ENCODE measurements at regions not wholly inside any gene's neighbourhood (a gene's known extent, or its start where the extent isn't known, plus 50 kb on each side); places are given as distances from the start of the nearest gene placed in this dataset.

GRCh38 chrX:9339603-9340491, 125.0 kb upstream of the TBL1X start:
- DNase-seq (ENCODE audit: low spot score in 2 of 2) (no peak), FAIRE-seq (no peak)

GRCh38 chrX:9340598-9341290, 124.1 kb upstream of the TBL1X start:
- FAIRE-seq, result no peak
- no peak for DNase-seq (ENCODE audit: low spot score in 2 of 2)

DNA sequence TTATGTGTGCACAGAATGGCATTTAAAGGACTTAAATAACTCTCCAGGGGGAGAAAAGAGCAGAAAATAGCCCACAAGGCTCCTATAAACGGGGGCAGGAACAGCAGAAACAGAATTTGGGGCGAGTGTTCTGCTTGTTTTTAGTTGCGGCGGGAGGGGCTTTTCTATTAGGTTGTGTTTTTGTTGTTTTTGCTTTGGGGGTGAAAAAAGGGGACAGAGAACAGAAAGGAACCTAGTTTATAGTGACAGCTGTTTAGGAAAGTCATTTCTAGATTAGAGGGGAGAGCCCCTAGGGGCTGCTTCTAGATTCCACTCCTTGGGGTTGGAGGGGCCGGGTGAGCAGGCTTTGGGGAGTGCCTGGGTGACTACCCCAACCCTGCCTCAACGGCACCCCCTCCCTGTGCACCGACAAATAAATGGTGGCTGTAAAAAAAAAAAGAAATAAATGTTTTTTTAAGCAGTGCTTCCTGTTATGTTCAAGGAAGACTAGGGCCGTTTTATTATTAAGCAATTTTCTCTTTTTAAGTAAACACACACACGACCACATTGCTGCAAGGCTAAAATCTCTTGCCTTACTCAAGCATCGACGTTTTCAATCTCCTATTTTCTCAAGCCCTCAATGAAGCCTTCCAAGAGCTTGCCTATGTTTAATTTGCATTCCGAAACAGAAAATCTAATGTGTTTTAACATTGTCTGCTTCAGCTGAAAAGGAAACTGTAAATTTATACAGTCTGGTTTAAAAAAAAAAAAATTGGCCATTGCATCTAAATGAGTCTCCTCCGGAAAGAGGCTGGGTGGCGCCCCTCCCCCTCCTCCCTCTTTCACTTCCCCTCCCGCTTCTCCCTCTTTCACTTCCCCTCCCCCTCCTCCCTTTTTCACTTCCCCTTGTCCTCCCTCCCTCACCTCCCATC, 123.3 kb upstream of the TBL1X start:
- FAIRE-seq (no peak), DNase-seq (ENCODE audit: low spot score in 2 of 2) (no peak)

- FAIRE-seq (no peak), DNase-seq (ENCODE audit: low spot score in 2 of 2) (peak; percentile 76 to 85)
These were observed 122.3 kb upstream of the TBL1X start for GRCh38 chrX:9342561-9343051.

GRCh38 chrX:9343971-9344370, 120.9 kb upstream of the TBL1X start:
- DNase-seq (ENCODE audit: low spot score in 2 of 2) (no peak), FAIRE-seq (no peak)

DNA sequence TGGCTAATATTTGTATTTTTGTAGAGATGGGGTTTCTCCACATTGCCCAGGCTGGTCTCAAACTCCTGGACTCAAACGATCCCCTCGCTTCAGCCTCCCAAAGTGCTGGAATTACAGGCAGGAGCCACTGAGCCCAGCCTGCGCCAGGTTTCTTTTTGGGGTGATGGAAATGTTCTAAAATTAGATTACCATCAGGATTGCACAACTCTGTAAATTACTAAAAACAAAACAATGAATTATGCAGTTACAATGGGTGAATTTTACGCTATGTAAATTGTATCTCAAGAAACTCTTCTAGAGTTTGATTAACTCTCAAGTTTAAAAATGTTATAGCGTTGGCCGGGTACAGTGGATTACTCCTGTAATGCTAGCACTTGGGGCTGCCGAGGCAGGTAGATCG, 118.9 kb upstream of the TBL1X start:
- no peak for DNase-seq (ENCODE audit: low spot score in 2 of 2)
- no peak for FAIRE-seq

DNA sequence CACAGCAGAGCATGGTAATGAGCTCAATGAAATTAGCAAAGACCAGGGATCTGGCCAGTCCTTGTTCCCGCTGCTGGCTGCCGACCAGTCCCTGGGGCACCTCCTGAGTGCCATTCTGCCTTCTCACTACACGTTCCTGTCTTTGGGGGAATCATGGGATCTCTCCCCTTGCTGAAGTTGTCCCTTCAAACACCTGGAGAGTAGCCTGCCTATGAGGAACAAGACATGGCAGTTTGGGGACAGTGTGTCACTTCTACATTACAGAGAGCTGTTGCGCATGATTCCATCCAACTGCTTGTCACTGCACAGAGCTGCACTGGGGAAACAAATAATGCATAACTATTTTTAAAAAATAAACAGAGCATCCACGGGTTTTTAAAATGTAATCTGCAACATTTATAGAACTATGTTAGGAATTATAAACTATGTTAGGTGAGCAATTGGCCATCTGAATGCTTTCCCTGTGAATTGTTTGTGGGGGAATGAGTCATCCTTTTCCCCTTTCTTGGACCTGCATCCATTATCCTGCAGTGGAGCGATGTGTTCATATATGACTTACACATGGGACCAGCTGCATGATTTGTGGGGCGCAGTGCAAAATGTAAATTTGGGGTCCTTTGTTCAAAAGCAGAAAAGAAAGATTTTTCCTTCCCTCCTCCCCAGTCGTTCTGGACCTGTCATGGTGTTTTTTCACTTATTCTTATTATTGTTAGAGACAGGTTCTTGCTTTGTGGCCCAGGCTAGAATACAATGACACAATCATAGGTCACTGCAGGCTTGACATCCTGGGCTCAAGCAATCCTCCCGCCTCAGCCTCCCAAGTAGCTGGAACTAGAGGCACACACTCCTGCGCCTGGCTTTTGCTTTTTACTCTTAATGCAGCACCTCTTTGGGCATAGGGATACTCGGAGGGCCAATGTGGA, 115.0 kb upstream of the TBL1X start:
- no peak for DNase-seq (ENCODE audit: low spot score in 2 of 2)
- no peak for FAIRE-seq

DNA sequence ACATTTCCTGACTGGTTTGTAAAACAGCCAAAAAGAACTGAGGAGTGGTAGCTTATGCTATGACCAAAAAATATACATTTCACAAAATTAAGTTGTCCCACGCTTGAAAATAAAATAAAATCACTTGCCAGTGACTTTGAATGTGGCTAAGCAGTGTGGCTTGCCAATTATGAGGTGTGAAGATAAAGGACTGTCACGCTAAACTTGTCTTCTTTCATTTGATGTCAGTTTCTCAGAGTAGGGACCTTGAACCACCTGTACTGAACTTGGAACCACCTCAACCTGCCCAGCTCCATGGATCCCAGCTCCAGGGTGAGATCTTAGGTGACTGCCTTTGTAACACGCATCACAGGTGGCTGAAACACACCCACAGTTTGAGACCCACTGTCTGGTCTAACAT, 113.7 kb upstream of the TBL1X start:
- FAIRE-seq (no peak), DNase-seq (ENCODE audit: low spot score in 2 of 2) (no peak)

- FAIRE-seq (no peak), DNase-seq (ENCODE audit: low spot score in 2 of 2) (no peak)
These were observed 112.6 kb upstream of the TBL1X start for GRCh38 chrX:9352243-9352642.

GRCh38 chrX:9352694-9353411, 112.0 kb upstream of the TBL1X start:
- DNase-seq (ENCODE audit: low spot score in 2 of 2), result no peak
- no peak for FAIRE-seq

- no peak for DNase-seq (ENCODE audit: low spot score in 2 of 2)
- FAIRE-seq, result no peak
These were observed 109.9 kb upstream of the TBL1X start for GRCh38 chrX:9354918-9355317.

GRCh38 chrX:9355739-9356138, 109.1 kb upstream of the TBL1X start:
- FAIRE-seq, result no peak
- DNase-seq (ENCODE audit: low spot score in 2 of 2), result no peak

GRCh38 chrX:9356846-9357245, 108.0 kb upstream of the TBL1X start:
- no peak for FAIRE-seq
- DNase-seq (ENCODE audit: low spot score in 2 of 2), result no peak

DNA sequence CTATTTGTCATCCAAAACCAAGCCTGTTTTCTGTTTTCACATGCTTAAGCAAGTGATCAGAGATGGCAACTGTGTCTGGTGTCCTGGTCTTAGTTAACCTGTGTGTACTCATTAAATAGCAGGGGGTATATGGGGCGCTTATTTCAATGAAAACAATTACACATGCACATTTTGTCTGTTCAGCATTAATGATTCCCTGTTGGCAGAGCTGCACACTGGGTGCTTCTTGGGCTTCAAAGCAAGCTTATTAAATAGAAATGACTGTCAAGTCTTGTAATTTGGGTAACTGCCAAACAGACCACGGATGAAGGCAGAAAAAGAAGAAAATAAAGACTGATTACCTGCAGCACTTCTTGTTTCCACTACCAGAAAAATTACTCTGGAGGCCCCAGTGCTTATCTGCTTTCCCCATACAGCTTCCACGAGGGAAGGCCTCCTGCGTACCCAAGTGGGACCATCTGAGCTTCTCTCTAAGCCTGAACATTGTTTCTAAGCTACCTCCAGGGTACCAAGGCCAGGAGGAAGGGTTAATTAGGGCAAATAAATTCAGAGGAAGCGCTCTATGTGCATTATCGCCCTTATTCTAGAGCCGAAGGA, 107.2 kb upstream of the TBL1X start:
- FAIRE-seq (no peak), DNase-seq (ENCODE audit: low spot score in 2 of 2) (no peak)

GRCh38 chrX:9362363-9362928, 102.4 kb upstream of the TBL1X start:
- FAIRE-seq (no peak), DNase-seq (ENCODE audit: low spot score in 2 of 2) (no peak)

DNA sequence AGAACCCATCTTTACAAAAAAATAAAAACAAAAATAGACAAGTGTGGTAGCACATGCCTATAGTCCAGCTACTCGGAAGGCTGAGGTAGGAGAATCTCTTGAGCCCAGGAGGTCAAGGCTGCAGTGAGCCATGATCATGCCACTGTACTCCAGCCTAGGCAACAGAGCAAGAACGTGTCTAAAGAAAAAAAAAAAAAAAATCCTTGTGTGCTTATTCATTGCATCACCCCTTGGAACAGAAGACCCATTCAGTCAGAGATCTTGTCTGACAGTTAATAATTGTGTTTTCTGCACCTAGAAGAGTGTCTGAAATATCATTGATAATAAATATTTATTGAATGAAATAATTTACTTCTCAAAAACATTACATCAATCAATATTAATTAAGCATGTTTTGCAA, 97.4 kb upstream of the TBL1X start:
- no peak for FAIRE-seq
- no peak for DNase-seq (ENCODE audit: low spot score in 2 of 2)

- no peak for DNase-seq (ENCODE audit: low spot score in 2 of 2)
- no peak for FAIRE-seq
These were observed 96.6 kb upstream of the TBL1X start for GRCh38 chrX:9368262-9368661.

DNA sequence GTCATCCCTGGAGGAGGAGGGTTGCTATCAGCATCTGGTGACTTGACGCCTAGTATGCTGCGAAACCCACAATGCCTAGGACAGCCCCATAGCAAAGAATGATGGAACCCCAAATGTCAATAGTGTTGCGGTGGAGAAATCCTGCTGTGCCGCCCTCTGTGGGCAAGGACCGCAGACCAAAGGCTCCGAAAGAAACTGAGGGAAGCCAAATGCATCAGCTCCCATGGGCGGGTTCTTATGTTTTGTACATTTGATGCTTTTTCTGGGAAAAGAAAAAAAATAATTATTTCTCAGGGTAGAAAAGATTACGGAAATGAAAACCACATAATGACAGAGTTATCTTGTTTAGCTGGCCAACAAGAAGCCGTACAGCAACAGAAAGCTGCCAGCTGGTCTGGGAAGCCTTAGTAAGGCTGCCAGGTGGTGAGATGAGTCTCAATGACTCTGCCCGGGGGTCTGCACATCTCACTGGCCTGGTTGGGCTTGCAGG, 95.0 kb upstream of the TBL1X start:
- DNase-seq (ENCODE audit: low spot score in 2 of 2) (no peak), FAIRE-seq (no peak)
